GM12874 (cell line): ENCODE measurements at regions not wholly inside any gene's neighbourhood (a gene's known extent, or its start where the extent isn't known, plus 50 kb on each side); places are given as distances from the start of the nearest gene placed in this dataset.

Source experiments
- CTCF ChIP-seq: IDR thresholded peaks from 2 replicates; pipeline ENCODE4 v1.5.1; 2011; ENCODE audit warnings: low read depth, mild to moderate bottlenecking, control low read depth, low read length, moderate library complexity; ENCODE audit not compliant: insufficient read depth

- no peak for TF ChIP-seq CTCF
Observed at GRCh38 chr1:9442986-9443385, 96.3 kb upstream of the SLC25A33 start.

- no peak for TF ChIP-seq CTCF
Observed at GRCh38 chr1:9443913-9444445, 95.3 kb upstream of the SLC25A33 start.

GRCh38 chr1:9444532-9444931, 94.7 kb upstream of the SLC25A33 start:
- no peak for TF ChIP-seq CTCF

GRCh38 chr1:9447215-9447960, 91.9 kb upstream of the SLC25A33 start:
- no peak for TF ChIP-seq CTCF

- no peak for TF ChIP-seq CTCF
Observed at GRCh38 chr1:9448132-9449109, 90.8 kb upstream of the SLC25A33 start.

GRCh38 chr1:9449110-9449627, 90.1 kb upstream of the SLC25A33 start:
- no peak for TF ChIP-seq CTCF

- no peak for TF ChIP-seq CTCF
Observed at GRCh38 chr1:9449976-9450696, 89.1 kb upstream of the SLC25A33 start.
